ENCODE measurements at regions not wholly inside any gene's neighbourhood (a gene's known extent, or its start where the extent isn't known, plus 50 kb on each side); places are given as distances from the start of the nearest gene placed in this dataset.

GRCh38 chr3:5666455-5666854 is 478.9 kb downstream of the EDEM1 start:
- TF ChIP-seq EZH2 (IDR thresholded peaks at IDR 0.05; ENCODE audit: borderline replicate concordance, low read depth, low read length, severe bottlenecking) = no peak
- TF ChIP-seq, protein P1, sequence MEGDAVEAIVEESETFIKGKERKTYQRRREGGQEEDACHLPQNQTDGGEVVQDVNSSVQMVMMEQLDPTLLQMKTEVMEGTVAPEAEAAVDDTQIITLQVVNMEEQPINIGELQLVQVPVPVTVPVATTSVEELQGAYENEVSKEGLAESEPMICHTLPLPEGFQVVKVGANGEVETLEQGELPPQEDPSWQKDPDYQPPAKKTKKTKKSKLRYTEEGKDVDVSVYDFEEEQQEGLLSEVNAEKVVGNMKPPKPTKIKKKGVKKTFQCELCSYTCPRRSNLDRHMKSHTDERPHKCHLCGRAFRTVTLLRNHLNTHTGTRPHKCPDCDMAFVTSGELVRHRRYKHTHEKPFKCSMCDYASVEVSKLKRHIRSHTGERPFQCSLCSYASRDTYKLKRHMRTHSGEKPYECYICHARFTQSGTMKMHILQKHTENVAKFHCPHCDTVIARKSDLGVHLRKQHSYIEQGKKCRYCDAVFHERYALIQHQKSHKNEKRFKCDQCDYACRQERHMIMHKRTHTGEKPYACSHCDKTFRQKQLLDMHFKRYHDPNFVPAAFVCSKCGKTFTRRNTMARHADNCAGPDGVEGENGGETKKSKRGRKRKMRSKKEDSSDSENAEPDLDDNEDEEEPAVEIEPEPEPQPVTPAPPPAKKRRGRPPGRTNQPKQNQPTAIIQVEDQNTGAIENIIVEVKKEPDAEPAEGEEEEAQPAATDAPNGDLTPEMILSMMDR (IDR thresholded peaks at IDR 0.05; ENCODE audit: borderline replicate concordance, extremely low read depth, low read length, poor library complexity, severe bottlenecking) = no peak

Data from DND-41 (cell line).